IPS DF 19.7 (cell line): ENCODE measurements at regions not wholly inside any gene's neighbourhood (a gene's known extent, or its start where the extent isn't known, plus 50 kb on each side); places are given as distances from the start of the nearest gene placed in this dataset.

Experiments
- DNase-seq: peaks from one replicate; pipeline ENCODE4 v3.0.0-alpha.2; 2013; ENCODE audit warnings: low read depth, low spot score

DNA sequence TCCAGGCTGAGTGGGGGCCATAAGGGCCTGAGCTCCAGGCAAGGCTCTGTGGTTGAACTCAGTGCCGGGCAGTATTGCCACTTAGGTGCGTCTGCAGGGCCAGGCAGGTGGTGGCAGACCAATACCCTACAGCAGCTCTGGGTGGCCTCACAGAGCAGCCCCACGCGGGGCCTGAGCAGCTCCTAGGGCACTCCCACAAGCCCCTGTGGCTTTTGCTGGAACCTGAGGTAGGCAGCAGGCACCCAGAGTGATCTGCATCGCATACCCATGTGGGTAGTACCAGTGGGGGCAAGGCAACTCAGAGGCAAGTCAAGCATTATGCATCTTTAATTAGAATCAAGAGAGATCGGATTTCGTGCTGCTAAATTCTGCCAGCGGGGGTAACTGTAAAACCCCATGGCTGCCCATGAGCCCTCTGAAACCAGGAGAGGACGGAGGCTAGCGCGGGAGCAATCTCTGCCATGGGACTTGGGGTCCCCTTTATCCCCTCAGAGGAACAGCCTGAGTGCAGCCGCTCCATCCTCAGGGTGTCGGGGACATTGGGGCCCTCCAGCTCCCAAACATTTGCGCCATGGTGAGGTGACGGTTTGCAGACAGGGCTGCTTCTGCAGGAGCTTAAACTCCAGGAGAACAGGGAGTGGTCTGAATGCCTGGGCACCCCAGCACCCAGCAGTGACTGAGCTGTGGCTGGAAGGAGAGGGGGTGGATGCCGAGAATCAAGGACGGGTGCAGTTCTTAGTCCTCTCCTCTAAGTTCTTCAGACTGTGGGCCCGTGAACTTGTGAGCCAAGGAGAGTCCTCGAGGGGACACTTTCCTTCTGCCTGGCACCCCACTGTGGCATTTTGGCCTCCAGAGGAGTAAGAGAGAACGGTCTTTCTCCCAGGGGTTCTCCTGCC lies 62.4 kb upstream of the PCSK6 start:
- no peak for DNase-seq

- DNase-seq, result no peak
Observed at GRCh38 chr15:101550124-101550523, 60.6 kb upstream of the PCSK6 start.

DNA sequence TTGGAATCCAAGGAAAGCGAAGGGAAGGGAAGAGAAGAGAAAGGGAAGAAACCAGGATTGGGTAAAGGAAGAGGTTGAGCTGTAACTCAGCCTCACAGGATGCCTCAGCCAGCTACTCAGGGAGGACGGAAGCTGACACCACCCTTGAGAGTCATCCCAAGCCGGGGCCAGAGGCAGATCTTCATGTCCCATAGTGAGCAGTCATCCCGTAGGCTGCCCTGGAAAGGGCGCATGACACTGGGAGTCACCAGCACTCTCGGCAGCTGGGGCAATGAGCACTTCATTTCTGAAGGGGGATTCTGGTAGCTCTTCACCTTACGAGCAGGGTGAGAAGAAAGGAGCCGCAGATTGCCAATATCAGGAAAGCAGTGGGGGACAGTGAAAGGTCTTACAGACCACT lies 60.1 kb upstream of the PCSK6 start:
- DNase-seq, result no peak

- DNase-seq, result no peak
Observed at GRCh38 chr15:101547737-101548136, 58.2 kb upstream of the PCSK6 start.

- no peak for DNase-seq
Observed at GRCh38 chr15:101545548-101546505, 56.3 kb upstream of the PCSK6 start.

DNA sequence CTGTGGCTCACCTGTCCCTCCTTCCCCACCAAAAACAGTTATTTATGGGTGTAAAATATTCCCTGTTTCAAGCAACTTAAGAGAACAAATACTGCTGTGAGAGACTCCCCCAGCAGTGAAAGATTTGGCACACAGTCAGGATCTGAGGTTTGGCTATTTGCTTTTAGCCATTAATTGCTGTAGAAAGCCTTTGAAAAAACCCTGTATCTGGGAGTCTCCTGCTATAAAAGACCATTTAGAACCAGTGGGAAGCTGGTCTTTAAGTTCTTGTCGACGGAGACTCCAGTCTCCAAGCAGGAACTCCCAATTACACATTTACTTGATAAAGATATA lies 55.1 kb upstream of the PCSK6 start:
- no peak for DNase-seq

GRCh38 chr15:101543926-101544612 lies 54.6 kb upstream of the PCSK6 start:
- DNase-seq, result no peak

- DNase-seq, result no peak
Observed at GRCh38 chr15:101543431-101543830, 53.9 kb upstream of the PCSK6 start.

DNA sequence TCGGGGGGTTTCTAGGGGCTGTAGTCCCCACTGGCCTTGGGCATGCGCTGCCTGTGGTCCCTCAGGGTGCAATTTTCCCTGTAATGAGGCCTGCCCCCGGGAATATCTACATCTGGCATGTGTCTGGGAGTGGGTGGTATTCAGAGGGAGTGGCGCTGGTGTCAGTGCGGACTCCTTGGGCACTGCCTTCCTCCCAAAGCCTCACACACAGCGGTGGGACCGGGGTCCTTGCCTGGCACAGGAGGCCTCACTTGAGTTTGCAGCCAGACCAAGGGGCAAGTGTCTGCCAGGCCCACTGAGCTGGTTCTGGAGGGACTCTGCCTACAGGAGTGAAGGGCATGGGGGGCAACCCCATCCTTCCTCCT lies 53.5 kb upstream of the PCSK6 start:
- DNase-seq, result no peak

- DNase-seq, result no peak
Observed at GRCh38 chr15:101542306-101543025, 53.0 kb upstream of the PCSK6 start.

DNA sequence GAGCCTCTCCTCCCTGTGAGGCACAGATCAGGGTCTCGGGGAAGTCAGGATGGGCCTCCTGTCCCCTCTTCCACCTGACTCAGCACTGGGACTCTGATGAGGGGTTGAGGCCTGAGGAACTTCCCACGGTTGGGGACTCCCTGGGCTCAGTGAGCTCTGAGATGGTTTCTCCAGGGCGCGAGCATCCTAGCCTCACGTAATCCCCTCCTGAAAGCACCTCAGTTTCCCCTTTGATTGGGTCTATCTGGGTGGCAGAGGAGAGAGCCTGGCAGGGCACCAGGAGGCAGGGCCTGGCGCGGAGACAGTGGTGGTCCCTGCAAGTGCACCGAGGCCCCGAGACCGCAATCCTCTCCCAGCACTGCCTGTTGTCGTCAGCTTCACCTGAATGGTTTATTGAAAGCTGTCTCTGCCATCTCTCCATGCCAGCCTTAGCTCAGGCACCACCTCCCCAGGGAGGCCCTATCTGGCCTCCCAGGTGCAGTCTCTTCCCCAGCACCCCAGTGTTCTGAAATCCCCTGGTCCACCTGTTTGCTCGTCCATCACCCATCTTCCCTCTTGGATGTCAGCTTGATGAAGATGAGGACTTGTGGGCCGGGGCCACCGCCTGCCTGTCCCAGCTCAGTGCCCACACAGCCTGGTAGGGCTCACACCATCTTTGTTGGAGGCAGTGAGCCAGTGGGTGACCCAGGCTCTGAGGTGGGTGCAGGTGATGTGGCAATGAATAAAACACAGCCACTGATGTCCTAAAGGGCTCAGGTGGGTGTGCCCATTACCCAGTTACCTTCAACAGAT lies 52.2 kb upstream of the PCSK6 start:
- DNase-seq, result no peak

- DNase-seq, result no peak
Observed at GRCh38 chr15:101540480-101541239, 51.2 kb upstream of the PCSK6 start.

DNA sequence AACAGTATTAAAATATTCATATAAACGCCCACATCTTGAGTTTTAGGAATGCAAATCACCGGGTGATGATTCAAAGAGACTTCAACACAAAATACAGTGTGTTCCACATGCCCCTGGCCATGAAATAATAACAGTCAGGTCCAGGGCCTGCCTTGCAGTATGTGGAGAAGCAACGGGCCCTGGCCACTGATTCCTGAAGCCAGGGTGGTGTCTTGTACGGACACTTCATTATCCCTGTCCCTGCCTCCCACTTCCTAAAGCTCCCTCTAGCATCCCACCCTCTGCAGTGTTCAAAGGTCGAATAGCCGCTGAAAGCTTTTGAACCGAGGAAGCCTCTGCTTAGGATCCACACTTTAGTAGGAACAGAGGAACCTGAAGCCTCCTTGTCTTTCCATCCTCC lies 50.4 kb upstream of the PCSK6 start:
- DNase-seq, result no peak

- no peak for DNase-seq
Observed at GRCh38 chr15:101539492-101539891, 50.0 kb upstream of the PCSK6 start.
